Transverse colon (tissue), 4 donors: ENCODE measurements at regions not wholly inside any gene's neighbourhood (a gene's known extent, or its start where the extent isn't known, plus 50 kb on each side); places are given as distances from the start of the nearest gene placed in this dataset.

Experiments used
- DNase-seq: peaks from one replicate; pipeline ENCODE4 v3.0.0-alpha.2; 2019
- H3K27ac ChIP-seq, 4 donors: fragments of 200-600 bp; sonication (generic); 2 replicates each; pipeline ENCODE4 v1.5.1; 2016 to 2018; ENCODE audit warnings: inconsistent platforms in 4 of 4
- H3K27me3 ChIP-seq: fragments of 200-600 bp; sonication (generic); 2 replicates; pipeline ENCODE4 v1.5.1; 2017; ENCODE audit warnings: inconsistent platforms
- H3K36me3 ChIP-seq, 4 donors: fragments of 200-600 bp; sonication (generic); 2 replicates each; pipeline ENCODE4 v1.5.1; 2017 to 2019; ENCODE audit warnings: inconsistent platforms in 4 of 4
- H3K4me1 ChIP-seq, 4 donors: fragments of 200-600 bp; sonication (generic); 2 replicates each; pipeline ENCODE4 v1.5.1; 2017 to 2020; ENCODE audit warnings: inconsistent platforms in 4 of 4
- H3K4me3 ChIP-seq, 4 donors: fragments of 200-600 bp; sonication (generic); 1 replicate in 1 of 4; 2 replicates in 3 of 4; pipeline versions ENCODE4 v1.5.1 to v1.6.1; 2017 to 2019; ENCODE audit warnings: inconsistent platforms in 4 of 4
- H3K9me3 ChIP-seq, 2 donors: fragments of 200-600 bp; sonication (generic); 2 replicates each; pipeline ENCODE4 v1.5.1; 2017 to 2019; ENCODE audit warnings: inconsistent platforms in 2 of 2
- CTCF ChIP-seq, 5 experiments: fragments of 200-600 bp in 3 of 5; fragments of 450-650 bp in 2 of 5; sonication (generic) in 3 of 5; IDR thresholded peaks; 1 replicate in 2 of 5; 2 replicates in 3 of 5; pipeline ENCODE4 v1.5.1; 2016 to 2017; ENCODE audit warnings: antibody characterized with exemption in 5 of 5, inconsistent platforms in 3 of 5, mild to moderate bottlenecking in 2 of 5, moderate library complexity in 1 of 5
- EP300 ChIP-seq: sonication (generic); formaldehyde crosslinking; IDR thresholded peaks from one replicate; pipeline ENCODE4 v1.6.1; 2017; ENCODE audit warnings: antibody characterized with exemption, low read depth
- POLR2A ChIP-seq: fragments of 450-650 bp; IDR thresholded peaks from one replicate; pipeline ENCODE4 v1.6.1; 2016; ENCODE audit warnings: antibody characterized with exemption, mild to moderate bottlenecking, moderate library complexity
- POLR2AphosphoS5 ChIP-seq, 3 donors: sonication (generic); formaldehyde crosslinking; IDR thresholded peaks; one replicate each; pipeline ENCODE4 v1.6.1; 2016; ENCODE audit warnings: antibody characterized with exemption in 3 of 3
- WGBS, 2 donors: methylation state at CpG; one replicate each; pipeline ENCODE4 v1.1.5; 2018; ENCODE audit warnings: low coverage in 1 of 2; 5-methylcytosine and 5-hydroxymethylcytosine counted together
- in situ Hi-C, 4 donors: fragments of 200-750 bp; cut with MboI; loops; one replicate each; pipeline versions ENCODE4 v1.15.0 to v1.15.1; 2017; ENCODE audit warnings: low sequenced_read_pairs in 3 of 4, low pct_ligation_motif_present in 1 of 4, low pct_unique_long_range_greater_than_20kb in 1 of 4
- intact Hi-C: fragments of 100-400 bp; cut with DNase I; formaldehyde crosslinking; loops from one replicate; pipeline ENCODE4 v1.15.1; 2023; ENCODE audit warnings: low total_unique reads
- small RNA-seq, 4 donors: library from RNA; depleted of rRNA; stranded (forward); fragments of <200 nt; gene quantifications; one replicate each; pipeline ENCODE3, GENCODE V24; 2016

GRCh38 chr18:64202210-64202836, 53.4 kb upstream of the LINC00305 start:
- in situ Hi-C loops (no loop called here), intact Hi-C loops (no loop called here)
- no peaks in the 10 kb centered on the region for H3K9me3 ChIP-seq
- H3K27me3 ChIP-seq = no peaks in the 10 kb centered on the region
- H3K4me3 ChIP-seq = no peak overlapping the region
- no peak for DNase-seq
- H3K27ac ChIP-seq = no peak overlapping the region
- WGBS, 2 donors = 45 to 61% methylated on average over 5 to 6 of the region's 6 CpGs
- H3K36me3 ChIP-seq = no peaks in the 10 kb centered on the region
- H3K4me1 ChIP-seq = no peaks in the 10 kb centered on the region
- TF ChIP-seq EP300 = no peak
- TF ChIP-seq POLR2A = no peak
- no peak for TF ChIP-seq CTCF (IDR thresholded peaks at IDR 0.05)
- no peak for TF ChIP-seq POLR2AphosphoS5 (IDR thresholded peaks at IDR 0.05)

- WGBS, 2 donors = 54 to 71% methylated on average over 2 of the region's 2 CpGs
- in situ Hi-C loops = no loop called here
Measured at GRCh38 chr18:64201781-64202180, 52.9 kb upstream of the LINC00305 start.

GRCh38 chr18:64199581-64199980, 50.7 kb upstream of the LINC00305 start:
- H3K4me1 ChIP-seq = no peaks in the 10 kb centered on the region
- H3K4me3 ChIP-seq = no peak overlapping the region
- H3K36me3 ChIP-seq = no peaks in the 10 kb centered on the region
- H3K27me3 ChIP-seq = no peaks in the 10 kb centered on the region
- no peak for TF ChIP-seq EP300
- no peak for TF ChIP-seq POLR2A
- no peak for TF ChIP-seq POLR2AphosphoS5 (IDR thresholded peaks at IDR 0.05)
- no peak for TF ChIP-seq CTCF (IDR thresholded peaks at IDR 0.05)
- DNase-seq = no peak
- 73 to 80% methylated on average over 1 of the region's 1 CpG for WGBS, 2 donors
- in situ Hi-C loops (no loop called here), intact Hi-C loops (no loop called here)
- H3K27ac ChIP-seq = no peak overlapping the region
- no peaks in the 10 kb centered on the region for H3K9me3 ChIP-seq

More at GRCh38 chr18:64201781-64202180, 52.9 kb upstream of the LINC00305 start:
- intact Hi-C loops = no loop called here
- no peak for DNase-seq
- H3K4me3 ChIP-seq = no peak overlapping the region
- no peaks in the 10 kb centered on the region for H3K27me3 ChIP-seq
- H3K9me3 ChIP-seq = no peaks in the 10 kb centered on the region
- TF ChIP-seq POLR2AphosphoS5 (IDR thresholded peaks at IDR 0.05) (no peak), EP300 (no peak), CTCF (IDR thresholded peaks at IDR 0.05) (no peak), POLR2A (no peak)
- H3K36me3 ChIP-seq = no peaks in the 10 kb centered on the region
- no peaks in the 10 kb centered on the region for H3K4me1 ChIP-seq
- H3K27ac ChIP-seq = no peak overlapping the region

Small RNA genes lying in the stretch of these regions (small RNA-seq; reads per million reads assigned to genes)
- 0 reads per million in 4 donors for gene AC027506.1
